Upper lobe of left lung (tissue), 6 donors: ENCODE measurements at regions not wholly inside any gene's neighbourhood (a gene's known extent, or its start where the extent isn't known, plus 50 kb on each side); places are given as distances from the start of the nearest gene placed in this dataset.

Source experiments
- ATAC-seq, 2 donors: fragments of 200-7000 bp; cut with Tn5 transposase; one replicate each; pipeline ENCODE4 v1.9.1; 2022; ENCODE audit warnings: mild to moderate bottlenecking in 2 of 2, moderate library complexity in 2 of 2; ENCODE audit not compliant: low FRiP score in 2 of 2
- DNase-seq, 2 donors: peaks; one replicate each; pipeline ENCODE4 v3.0.0-alpha.2; 2019 to 2020
- H3K27ac ChIP-seq, 4 donors: fragments of 200-600 bp; sonication (generic); one replicate each; pipeline ENCODE4 v1.5.1; 2016 to 2019
- H3K27me3 ChIP-seq, 4 donors: fragments of 200-600 bp; sonication (generic); one replicate each; pipeline ENCODE4 v1.5.1; 2017 to 2019
- H3K36me3 ChIP-seq, 4 donors: fragments of 200-600 bp; sonication (generic); one replicate each; pipeline ENCODE4 v1.5.1; 2016 to 2019
- H3K4me1 ChIP-seq, 4 donors: fragments of 200-600 bp; sonication (generic); one replicate each; pipeline ENCODE4 v1.5.1; 2018 to 2019
- H3K4me3 ChIP-seq, 4 donors: fragments of 200-600 bp; sonication (generic); one replicate each; pipeline ENCODE4 v1.5.1; 2017 to 2019; ENCODE audit warnings: mild to moderate bottlenecking in 2 of 4, moderate library complexity in 1 of 4
- H3K9me3 ChIP-seq, 4 donors: fragments of 200-600 bp; sonication (generic); one replicate each; pipeline ENCODE4 v1.5.1; 2018 to 2019
- EP300 ChIP-seq, 4 donors: sonication (generic); formaldehyde crosslinking; IDR thresholded peaks; one replicate each; pipeline ENCODE4 v1.5.1; 2017; ENCODE audit warnings: antibody characterized with exemption in 4 of 4, control low read depth in 2 of 4
- POLR2A ChIP-seq, 4 donors: fragments of 450-650 bp; IDR thresholded peaks; one replicate each; pipeline ENCODE4 v1.5.1; 2016 to 2017; ENCODE audit warnings: antibody characterized with exemption in 4 of 4, mild to moderate bottlenecking in 2 of 4
- POLR2AphosphoS5 ChIP-seq, 2 donors: sonication (generic); formaldehyde crosslinking; IDR thresholded peaks; one replicate each; pipeline ENCODE4 v1.5.1; 2017; ENCODE audit warnings: antibody characterized with exemption in 2 of 2
- WGBS, 2 donors: methylation state at CpG; one replicate each; pipeline ENCODE4 v1.1.5; 2017 to 2018; 5-methylcytosine and 5-hydroxymethylcytosine counted together
- TF ChIP-seq, protein P1 (sequence below), 6 experiments: fragments of 450-650 bp in 4 of 6; fragments of 200-600 bp in 2 of 6; sonication (generic) in 2 of 6; IDR thresholded peaks; one replicate each; pipeline ENCODE4 v1.5.1; 2016 to 2019; ENCODE audit warnings: antibody characterized with exemption in 6 of 6
- donor health status: DM: no; HTN: no; CAD: no; lungs with moderate emphysema.
- donor health status: DM: no; HTN: yes; CAD: no; lungs with severe emphysema.

DNA sequence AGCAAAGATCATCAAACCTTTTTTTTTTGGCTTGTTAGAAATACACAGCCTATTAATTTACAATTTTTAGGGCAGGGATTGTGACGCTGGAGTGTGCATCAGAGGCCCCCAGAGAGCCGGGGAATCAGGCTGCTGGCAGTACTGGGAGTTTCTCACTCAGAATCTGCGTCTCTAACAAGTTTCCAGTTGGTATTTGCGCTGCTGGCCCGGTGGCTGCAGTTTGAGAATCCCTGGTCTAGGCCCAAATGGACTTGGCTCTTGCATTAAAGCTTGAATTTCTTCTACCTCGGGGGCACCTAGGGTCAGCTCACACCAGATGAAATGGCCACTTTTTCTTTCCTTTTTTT, 150.9 kb upstream of the CIBAR2 start:
- H3K27ac ChIP-seq = no peak overlapping the region
- TF ChIP-seq EP300 (IDR thresholded peaks at IDR 0.05) (no peak), POLR2AphosphoS5 (IDR thresholded peaks at IDR 0.05) (no peak), POLR2A (IDR thresholded peaks at IDR 0.05) (no peak)
- TF ChIP-seq, protein P1, sequence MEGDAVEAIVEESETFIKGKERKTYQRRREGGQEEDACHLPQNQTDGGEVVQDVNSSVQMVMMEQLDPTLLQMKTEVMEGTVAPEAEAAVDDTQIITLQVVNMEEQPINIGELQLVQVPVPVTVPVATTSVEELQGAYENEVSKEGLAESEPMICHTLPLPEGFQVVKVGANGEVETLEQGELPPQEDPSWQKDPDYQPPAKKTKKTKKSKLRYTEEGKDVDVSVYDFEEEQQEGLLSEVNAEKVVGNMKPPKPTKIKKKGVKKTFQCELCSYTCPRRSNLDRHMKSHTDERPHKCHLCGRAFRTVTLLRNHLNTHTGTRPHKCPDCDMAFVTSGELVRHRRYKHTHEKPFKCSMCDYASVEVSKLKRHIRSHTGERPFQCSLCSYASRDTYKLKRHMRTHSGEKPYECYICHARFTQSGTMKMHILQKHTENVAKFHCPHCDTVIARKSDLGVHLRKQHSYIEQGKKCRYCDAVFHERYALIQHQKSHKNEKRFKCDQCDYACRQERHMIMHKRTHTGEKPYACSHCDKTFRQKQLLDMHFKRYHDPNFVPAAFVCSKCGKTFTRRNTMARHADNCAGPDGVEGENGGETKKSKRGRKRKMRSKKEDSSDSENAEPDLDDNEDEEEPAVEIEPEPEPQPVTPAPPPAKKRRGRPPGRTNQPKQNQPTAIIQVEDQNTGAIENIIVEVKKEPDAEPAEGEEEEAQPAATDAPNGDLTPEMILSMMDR (IDR thresholded peaks at IDR 0.05) = no peak
- no peak overlapping the region for H3K4me3 ChIP-seq
- peaks cover 0 to 3% (median 0%) of the 10 kb centered on the region in 4 donors for H3K4me1 ChIP-seq
- no peak for ATAC-seq
- no peaks in the 10 kb centered on the region for H3K9me3 ChIP-seq
- H3K36me3 ChIP-seq = no peaks in the 10 kb centered on the region
- WGBS, 2 donors = 72 to 87% methylated on average over 6 of the region's 6 CpGs
- H3K27me3 ChIP-seq = peaks cover 0 to 4% (median 0%) of the 10 kb centered on the region in 4 donors
- DNase-seq = no peak

DNA sequence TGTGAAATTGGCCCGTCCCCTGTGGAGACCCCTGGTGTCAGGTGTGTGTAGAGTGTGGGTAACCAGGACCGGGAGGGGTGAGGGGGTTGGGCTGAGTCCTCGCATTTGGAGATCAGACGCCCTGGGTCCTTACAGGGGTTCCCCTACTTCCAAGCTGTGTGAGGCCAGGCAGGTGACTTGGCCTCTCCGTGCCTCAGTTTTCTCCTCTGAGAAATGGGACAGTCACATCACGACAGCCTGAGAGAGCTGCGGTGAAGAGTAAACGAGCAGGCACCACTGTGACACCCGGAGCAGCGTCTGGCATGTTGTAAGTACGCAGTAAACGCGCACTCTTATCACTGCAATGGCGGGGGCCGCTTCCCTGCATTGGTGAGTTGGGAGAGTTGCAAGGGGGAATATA, 152.5 kb upstream of the CIBAR2 start:
- H3K36me3 ChIP-seq = no peaks in the 10 kb centered on the region
- H3K9me3 ChIP-seq = no peaks in the 10 kb centered on the region
- no peak for TF ChIP-seq POLR2A (IDR thresholded peaks at IDR 0.05)
- TF ChIP-seq POLR2AphosphoS5 (IDR thresholded peaks at IDR 0.05) = no peak
- TF ChIP-seq, protein P1 (IDR thresholded peaks at IDR 0.05) = no peak
- TF ChIP-seq EP300 (IDR thresholded peaks at IDR 0.05) = no peak
- 84 to 91% methylated on average over 14 to 15 of the region's 15 CpGs for WGBS, 2 donors
- no peak overlapping the region for H3K4me3 ChIP-seq
- no peaks in the 10 kb centered on the region for H3K27me3 ChIP-seq
- ATAC-seq (no peak), DNase-seq (no peak)
- H3K4me1 ChIP-seq = no peaks in the 10 kb centered on the region
- no peak overlapping the region for H3K27ac ChIP-seq

- H3K9me3 ChIP-seq = no peaks in the 10 kb centered on the region
- no peaks in the 10 kb centered on the region for H3K4me1 ChIP-seq
- no peaks in the 10 kb centered on the region for H3K27me3 ChIP-seq
- TF ChIP-seq POLR2AphosphoS5 (IDR thresholded peaks at IDR 0.05) (no peak), EP300 (IDR thresholded peaks at IDR 0.05) (no peak), POLR2A (IDR thresholded peaks at IDR 0.05) (no peak)
- TF ChIP-seq, protein P1 (IDR thresholded peaks at IDR 0.05) = no peak
- DNase-seq = no peak
- no peak for ATAC-seq
- WGBS, 2 donors = 85 to 91% methylated on average over 8 to 13 of the region's 13 CpGs
- no peak overlapping the region for H3K4me3 ChIP-seq
- no peaks in the 10 kb centered on the region for H3K36me3 ChIP-seq
- H3K27ac ChIP-seq = no peak overlapping the region
Measured at GRCh38 chr16:85265161-85265784, 153.0 kb upstream of the CIBAR2 start.

GRCh38 chr16:85265810-85266209, 153.5 kb upstream of the CIBAR2 start:
- Histone ChIP-seq H3K4me3 (no peak overlapping the region), H3K27ac (no peak overlapping the region), H3K4me1 (no peaks in the 10 kb centered on the region), H3K27me3 (no peaks in the 10 kb centered on the region), H3K9me3 (no peaks in the 10 kb centered on the region), H3K36me3 (no peaks in the 10 kb centered on the region)
- no peak for ATAC-seq
- TF ChIP-seq POLR2A (IDR thresholded peaks at IDR 0.05) (no peak), EP300 (IDR thresholded peaks at IDR 0.05) (no peak), POLR2AphosphoS5 (IDR thresholded peaks at IDR 0.05) (no peak)
- TF ChIP-seq, protein P1 (IDR thresholded peaks at IDR 0.05) = no peak
- 88 to 100% methylated on average over 4 to 11 of the region's 11 CpGs for WGBS, 2 donors
- no peak for DNase-seq

DNA sequence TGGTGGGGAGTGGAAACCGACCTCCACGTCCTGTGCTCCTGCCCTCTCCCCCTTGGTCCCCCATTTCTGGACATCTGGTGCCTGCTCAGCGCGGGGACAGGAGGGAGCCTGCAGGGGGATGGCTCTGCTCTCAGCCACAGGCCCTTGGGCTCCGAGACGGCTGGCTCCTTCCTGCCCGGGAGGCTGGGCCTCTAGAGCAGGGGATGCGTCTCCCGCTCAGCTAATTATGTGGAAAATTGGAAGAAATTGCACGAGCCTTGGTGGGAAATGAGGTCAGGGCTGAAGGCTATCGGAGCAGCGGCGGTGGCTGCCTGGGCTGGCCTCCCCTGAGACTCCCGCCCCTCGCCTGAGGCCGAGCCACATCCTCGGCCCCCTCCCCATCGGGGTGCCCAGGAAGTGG, 154.6 kb upstream of the CIBAR2 start:
- ATAC-seq (no peak), DNase-seq (no peak)
- Histone ChIP-seq H3K4me1 (no peaks in the 10 kb centered on the region), H3K27ac (no peak overlapping the region), H3K36me3 (no peaks in the 10 kb centered on the region), H3K9me3 (no peaks in the 10 kb centered on the region), H3K4me3 (no peak overlapping the region), H3K27me3 (no peaks in the 10 kb centered on the region)
- TF ChIP-seq, protein P1 (IDR thresholded peaks at IDR 0.05) = no peak
- TF ChIP-seq POLR2A (IDR thresholded peaks at IDR 0.05) (no peak), EP300 (IDR thresholded peaks at IDR 0.05) (no peak)
- 85 to 90% methylated on average over 10 to 18 of the region's 18 CpGs for WGBS, 2 donors
